Peyer's patch (tissue), 4 donors: ENCODE measurements at regions not wholly inside any gene's neighbourhood (a gene's known extent, or its start where the extent isn't known, plus 50 kb on each side); places are given as distances from the start of the nearest gene placed in this dataset.

Experiments used
- CTCF ChIP-seq, 6 experiments: fragments of 450-650 bp in 4 of 6; fragments of 200-600 bp in 2 of 6; sonication (generic) in 1 of 6; IDR thresholded peaks; one replicate each; pipeline ENCODE4 v1.5.1; 2017 to 2019; ENCODE audit warnings: antibody characterized with exemption in 6 of 6, mild to moderate bottlenecking in 3 of 6, moderate library complexity in 1 of 6
- POLR2A ChIP-seq, 2 donors: fragments of 450-650 bp; IDR thresholded peaks; one replicate each; pipeline ENCODE4 v1.5.1; 2017; ENCODE audit warnings: antibody characterized with exemption in 2 of 2, mild to moderate bottlenecking in 2 of 2, moderate library complexity in 2 of 2

- TF ChIP-seq POLR2A (IDR thresholded peaks at IDR 0.05) (no peak), CTCF (IDR thresholded peaks at IDR 0.05) (no peak)
Measured at GRCh38 chr20:29299811-29300578, 1957.5 kb upstream of the DEFB115 start.
